ENCODE measurements at regions not wholly inside any gene's neighbourhood (a gene's known extent, or its start where the extent isn't known, plus 50 kb on each side); places are given as distances from the start of the nearest gene placed in this dataset.

DNA sequence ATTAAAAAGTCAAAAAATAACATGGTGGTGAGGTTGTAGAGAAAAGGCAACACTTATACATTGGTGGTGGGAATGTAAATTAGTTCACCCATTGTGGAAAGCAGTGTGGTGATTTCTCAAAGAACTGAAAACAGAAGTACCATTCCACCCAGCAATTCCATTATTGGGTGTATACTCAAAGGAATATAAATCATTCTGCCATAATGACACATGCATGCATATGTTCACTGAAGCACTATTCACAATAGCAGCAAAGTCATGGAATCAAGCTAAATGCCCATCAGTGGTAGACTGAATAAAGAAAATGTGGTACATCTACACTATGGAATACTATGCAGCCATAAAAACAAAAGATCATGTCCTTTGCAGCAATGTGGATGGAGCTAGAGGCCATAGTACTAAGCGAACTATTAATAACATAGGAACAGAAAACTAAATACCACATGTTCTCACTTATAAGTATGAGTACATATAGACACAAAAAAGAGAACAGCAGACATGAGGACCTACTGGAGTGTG lies 66.1 kb upstream of the MKLN1 start:
- H3K27me3 ChIP-seq, result no peaks in the 10 kb centered on the region
- TF ChIP-seq, protein P1, sequence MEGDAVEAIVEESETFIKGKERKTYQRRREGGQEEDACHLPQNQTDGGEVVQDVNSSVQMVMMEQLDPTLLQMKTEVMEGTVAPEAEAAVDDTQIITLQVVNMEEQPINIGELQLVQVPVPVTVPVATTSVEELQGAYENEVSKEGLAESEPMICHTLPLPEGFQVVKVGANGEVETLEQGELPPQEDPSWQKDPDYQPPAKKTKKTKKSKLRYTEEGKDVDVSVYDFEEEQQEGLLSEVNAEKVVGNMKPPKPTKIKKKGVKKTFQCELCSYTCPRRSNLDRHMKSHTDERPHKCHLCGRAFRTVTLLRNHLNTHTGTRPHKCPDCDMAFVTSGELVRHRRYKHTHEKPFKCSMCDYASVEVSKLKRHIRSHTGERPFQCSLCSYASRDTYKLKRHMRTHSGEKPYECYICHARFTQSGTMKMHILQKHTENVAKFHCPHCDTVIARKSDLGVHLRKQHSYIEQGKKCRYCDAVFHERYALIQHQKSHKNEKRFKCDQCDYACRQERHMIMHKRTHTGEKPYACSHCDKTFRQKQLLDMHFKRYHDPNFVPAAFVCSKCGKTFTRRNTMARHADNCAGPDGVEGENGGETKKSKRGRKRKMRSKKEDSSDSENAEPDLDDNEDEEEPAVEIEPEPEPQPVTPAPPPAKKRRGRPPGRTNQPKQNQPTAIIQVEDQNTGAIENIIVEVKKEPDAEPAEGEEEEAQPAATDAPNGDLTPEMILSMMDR (IDR thresholded peaks at IDR 0.05), result no peak
- TF ChIP-seq POLR2AphosphoS5 (IDR thresholded peaks at IDR 0.05) (no peak), POLR2A (IDR thresholded peaks at IDR 0.05) (no peak)
- no peak overlapping the region for H3K27ac ChIP-seq
- intact Hi-C loops (cut with DNase I; ENCODE audit: low total_unique reads), result loop anchor here (2.0 kb wide), 1 partner anchor 43 kb away; no protein-coding TSS in a partner anchor
- no peaks in the 10 kb centered on the region for H3K36me3 ChIP-seq
- H3K9me3 ChIP-seq, result peaks cover 0 to 5% of the 10 kb centered on the region in 2 donors
- H3K4me1 ChIP-seq, result no peaks in the 10 kb centered on the region
- DNase-seq (ENCODE audit: low spot score in 2 of 2), result no peak
- H3K4me3 ChIP-seq, result no peak overlapping the region

DNA sequence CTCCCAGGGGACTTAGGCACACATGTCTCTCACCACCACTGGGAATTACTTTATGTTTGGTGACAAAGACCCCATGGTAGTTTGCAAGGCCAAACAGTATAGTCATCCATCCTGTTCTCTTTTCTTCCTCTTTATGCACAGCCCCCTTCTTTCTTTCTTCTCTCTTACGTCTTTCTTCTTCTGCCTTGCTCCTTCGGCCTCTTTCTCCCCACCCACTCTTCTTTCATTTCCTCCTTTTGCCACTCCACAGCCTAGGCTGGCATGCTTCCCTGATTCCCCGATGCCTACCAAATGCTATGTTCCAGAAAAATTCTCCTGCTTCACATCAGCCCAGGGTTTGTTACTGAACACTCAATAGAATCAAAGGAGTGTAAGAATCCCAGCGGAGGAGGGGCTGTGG lies 62.4 kb upstream of the MKLN1 start:
- Histone ChIP-seq H3K27ac (no peak overlapping the region), H3K27me3 (no peaks in the 10 kb centered on the region), H3K4me3 (no peak overlapping the region), H3K36me3 (no peaks in the 10 kb centered on the region), H3K9me3 (peaks cover 0 to 5% of the 10 kb centered on the region in 2 donors), H3K4me1 (no peaks in the 10 kb centered on the region)
- intact Hi-C loops (cut with DNase I; ENCODE audit: low total_unique reads), result no loop called here
- no peak for TF ChIP-seq POLR2A (IDR thresholded peaks at IDR 0.05)
- TF ChIP-seq POLR2AphosphoS5 (IDR thresholded peaks at IDR 0.05), result no peak
- TF ChIP-seq, protein P1 (IDR thresholded peaks at IDR 0.05), result no peak
- DNase-seq (ENCODE audit: low spot score in 2 of 2), result no peak

DNA sequence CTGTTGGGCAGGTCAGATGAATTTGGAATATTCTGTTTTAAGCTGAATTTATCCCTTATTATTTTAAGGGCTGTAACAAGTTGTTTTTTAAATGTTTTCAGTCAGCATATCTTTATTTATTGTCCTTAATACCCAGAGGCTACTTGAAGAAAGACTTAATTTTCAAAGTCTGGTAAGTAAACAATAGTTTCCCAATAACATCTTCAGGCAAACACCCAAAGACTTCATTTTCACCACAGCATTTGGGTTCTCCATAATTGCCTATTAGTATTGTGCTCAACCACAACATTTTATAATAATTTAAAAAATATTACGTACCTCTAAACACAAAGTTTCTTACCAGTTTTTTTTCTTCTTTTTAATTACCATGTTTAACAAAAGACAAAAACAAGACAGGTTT lies 60.0 kb upstream of the MKLN1 start:
- no peak for DNase-seq (ENCODE audit: low spot score in 2 of 2)
- Histone ChIP-seq H3K27ac (no peak overlapping the region), H3K9me3 (no peaks in the 10 kb centered on the region), H3K4me3 (no peak overlapping the region), H3K36me3 (no peaks in the 10 kb centered on the region), H3K27me3 (no peaks in the 10 kb centered on the region), H3K4me1 (no peaks in the 10 kb centered on the region)
- intact Hi-C loops (cut with DNase I; ENCODE audit: low total_unique reads), result no loop called here
- no peak for TF ChIP-seq POLR2A (IDR thresholded peaks at IDR 0.05)
- TF ChIP-seq, protein P1 (IDR thresholded peaks at IDR 0.05), result no peak
- TF ChIP-seq POLR2AphosphoS5 (IDR thresholded peaks at IDR 0.05), result no peak

DNA sequence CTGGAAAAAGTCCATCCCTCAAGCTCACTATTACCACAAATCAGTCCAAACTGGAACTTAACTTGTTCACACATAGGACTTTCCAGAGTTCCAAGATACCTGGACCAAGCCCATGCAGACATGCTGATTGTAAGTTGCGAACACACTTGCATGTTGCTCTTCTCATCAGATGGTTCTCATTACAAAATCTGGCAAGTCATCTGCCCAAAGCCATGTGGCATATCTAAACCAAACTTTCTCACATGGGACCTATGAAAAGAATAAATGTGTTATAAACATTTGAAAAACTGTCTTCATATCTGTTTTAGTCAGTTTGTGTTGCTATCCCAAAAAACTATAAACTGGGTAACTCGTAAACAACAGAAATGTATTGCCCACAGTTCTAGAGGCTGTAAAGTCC lies 58.8 kb upstream of the MKLN1 start:
- no peaks in the 10 kb centered on the region for H3K36me3 ChIP-seq
- H3K27ac ChIP-seq, result no peak overlapping the region
- no peaks in the 10 kb centered on the region for H3K27me3 ChIP-seq
- no peak overlapping the region for H3K4me3 ChIP-seq
- DNase-seq (ENCODE audit: low spot score in 2 of 2), result no peak
- H3K9me3 ChIP-seq, result no peaks in the 10 kb centered on the region
- TF ChIP-seq POLR2AphosphoS5 (IDR thresholded peaks at IDR 0.05), result no peak
- H3K4me1 ChIP-seq, result no peaks in the 10 kb centered on the region
- intact Hi-C loops (cut with DNase I; ENCODE audit: low total_unique reads), result no loop called here

DNA sequence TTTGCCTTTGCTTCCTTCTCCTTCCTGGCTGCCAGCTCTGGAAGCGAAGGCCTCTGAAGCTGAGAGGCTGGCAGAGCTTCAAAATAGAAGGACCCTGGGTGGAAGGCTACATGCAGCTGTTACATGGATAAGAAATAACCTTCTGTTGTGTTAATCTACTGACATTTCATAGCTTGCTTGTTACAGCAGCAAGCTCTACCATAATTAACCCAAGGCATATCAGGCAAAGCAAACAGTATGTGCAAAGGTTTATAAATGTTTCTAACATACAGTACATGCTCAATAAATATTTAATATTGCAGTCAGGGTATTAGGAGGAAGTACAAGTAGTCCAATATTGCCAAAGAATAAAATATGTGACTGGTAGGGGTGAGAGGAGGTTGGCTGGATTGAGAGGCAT lies 55.6 kb upstream of the MKLN1 start:
- no peak for DNase-seq (ENCODE audit: low spot score in 2 of 2)
- no peak for TF ChIP-seq POLR2A (IDR thresholded peaks at IDR 0.05)
- no peak for TF ChIP-seq POLR2AphosphoS5 (IDR thresholded peaks at IDR 0.05)
- TF ChIP-seq, protein P1 (IDR thresholded peaks at IDR 0.05), result no peak

DNA sequence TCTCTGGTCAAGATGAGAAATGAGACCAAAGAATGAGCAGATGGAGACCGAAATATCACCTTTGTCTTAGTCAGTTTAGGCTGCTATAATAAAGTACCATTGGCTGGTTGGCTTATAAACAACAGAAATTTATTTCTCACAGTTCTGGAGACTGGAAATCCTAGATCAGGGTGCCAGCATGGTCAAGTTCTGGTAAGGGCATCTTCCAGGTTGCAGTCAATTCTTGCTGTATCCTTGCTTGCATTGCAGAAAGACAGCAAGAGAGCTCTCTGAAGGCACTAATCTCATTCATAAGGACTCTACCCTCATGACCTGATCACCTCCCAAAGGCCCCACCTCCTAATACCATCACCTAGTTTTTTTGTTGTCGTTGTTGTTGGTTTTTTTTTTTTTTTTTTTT lies 52.7 kb upstream of the MKLN1 start:
- DNase-seq (ENCODE audit: low spot score in 2 of 2), result no peak
- TF ChIP-seq POLR2AphosphoS5 (IDR thresholded peaks at IDR 0.05) (no peak), POLR2A (IDR thresholded peaks at IDR 0.05) (no peak)
- TF ChIP-seq, protein P1 (IDR thresholded peaks at IDR 0.05), result no peak
- Histone ChIP-seq H3K4me1 (no peaks in the 10 kb centered on the region), H3K36me3 (no peaks in the 10 kb centered on the region), H3K9me3 (peaks cover 0 to under 1% of the 10 kb centered on the region in 2 donors), H3K27ac (no peak overlapping the region), H3K4me3 (no peak overlapping the region), H3K27me3 (no peaks in the 10 kb centered on the region)
- intact Hi-C loops (cut with DNase I; ENCODE audit: low total_unique reads), result no loop called here

More for the DNA sequence above, 55.6 kb upstream of the MKLN1 start:
- H3K36me3 ChIP-seq, result no peaks in the 10 kb centered on the region
- no peak overlapping the region for H3K4me3 ChIP-seq
- H3K4me1 ChIP-seq, result no peaks in the 10 kb centered on the region
- no peaks in the 10 kb centered on the region for H3K9me3 ChIP-seq
- H3K27me3 ChIP-seq, result no peaks in the 10 kb centered on the region
- H3K27ac ChIP-seq, result no peak overlapping the region
- intact Hi-C loops (cut with DNase I; ENCODE audit: low total_unique reads), result no loop called here
